Activated T-cell treated with anti-CD3 and anti-CD28 coated beads, Interleukin-2, amount 50 U/mL, for 4 hours (primary cell): ENCODE measurements at regions not wholly inside any gene's neighbourhood (a gene's known extent, or its start where the extent isn't known, plus 50 kb on each side); places are given as distances from the start of the nearest gene placed in this dataset.

Experiments
- ATAC-seq, 2 donors: fragments of 200-7000 bp; cut with Tn5 transposase; one replicate each; pipeline ENCODE4 v1.10.0; 2021
- DNase-seq: peaks from one replicate; pipeline ENCODE4 v3.0.0-alpha.2; 2020
- H3K27me3 Mint-ChIP-seq: one replicate; pipeline ENCODE4 v1.8.0; 2021; ENCODE audit warnings: low read depth, mixed read lengths
- H3K36me3 Mint-ChIP-seq: one replicate; pipeline ENCODE4 v1.8.0; 2022; ENCODE audit warnings: mixed read lengths; ENCODE audit not compliant: insufficient read depth
- H3K4me1 Mint-ChIP-seq: one replicate; pipeline ENCODE4 v1.8.0; 2021; ENCODE audit warnings: low read depth, mixed read lengths
- H3K4me3 Mint-ChIP-seq: one replicate; pipeline ENCODE4 v1.8.0; 2021; ENCODE audit warnings: mild to moderate bottlenecking, moderate library complexity, mixed read lengths
- H3K9me3 Mint-ChIP-seq: one replicate; pipeline ENCODE4 v1.8.0; 2021; ENCODE audit warnings: mixed read lengths

- Mint-ChIP-seq H3K36me3 (no peaks in the 10 kb centered on the region), H3K27me3 (peaks cover 2% of the 10 kb centered on the region), H3K4me3 (no peak overlapping the region), H3K9me3 (peaks cover 13% of the 10 kb centered on the region), H3K4me1 (no peaks in the 10 kb centered on the region)
- ATAC-seq, result no peak
- no peak for DNase-seq
Measured at GRCh38 chr5:156137071-156137869, 189.7 kb upstream of the SGCD start.

GRCh38 chr5:156142867-156143266 lies 184.1 kb upstream of the SGCD start:
- Mint-ChIP-seq H3K4me3 (no peak overlapping the region), H3K27me3 (no peaks in the 10 kb centered on the region), H3K36me3 (no peaks in the 10 kb centered on the region), H3K9me3 (peaks cover 23% of the 10 kb centered on the region), H3K4me1 (no peaks in the 10 kb centered on the region)
- DNase-seq (no peak), ATAC-seq (no peak)

- DNase-seq (no peak), ATAC-seq (no peak)
- Mint-ChIP-seq H3K4me3 (no peak overlapping the region), H3K9me3 (peaks cover 9% of the 10 kb centered on the region), H3K4me1 (no peaks in the 10 kb centered on the region), H3K27me3 (no peaks in the 10 kb centered on the region), H3K36me3 (no peaks in the 10 kb centered on the region)
Measured at GRCh38 chr5:156147261-156147943, 179.6 kb upstream of the SGCD start.

- Mint-ChIP-seq H3K4me1 (no peaks in the 10 kb centered on the region), H3K36me3 (no peaks in the 10 kb centered on the region), H3K9me3 (peaks cover 4% of the 10 kb centered on the region), H3K4me3 (no peak overlapping the region), H3K27me3 (no peaks in the 10 kb centered on the region)
- DNase-seq, result no peak
- no peak for ATAC-seq
Measured at GRCh38 chr5:156147944-156148285, 179.0 kb upstream of the SGCD start.

GRCh38 chr5:156148301-156148700 lies 178.7 kb upstream of the SGCD start:
- Mint-ChIP-seq H3K27me3 (no peaks in the 10 kb centered on the region), H3K9me3 (peaks cover 4% of the 10 kb centered on the region), H3K4me3 (no peak overlapping the region), H3K36me3 (no peaks in the 10 kb centered on the region), H3K4me1 (no peaks in the 10 kb centered on the region)
- no peak for ATAC-seq
- DNase-seq, result no peak

GRCh38 chr5:156149213-156149612 lies 177.8 kb upstream of the SGCD start:
- Mint-ChIP-seq H3K4me1 (no peaks in the 10 kb centered on the region), H3K36me3 (no peaks in the 10 kb centered on the region), H3K27me3 (no peaks in the 10 kb centered on the region), H3K4me3 (no peak overlapping the region), H3K9me3 (peaks cover 4% of the 10 kb centered on the region)
- no peak for DNase-seq
- ATAC-seq, result no peak

GRCh38 chr5:156153602-156154001 lies 173.4 kb upstream of the SGCD start:
- no peaks in the 10 kb centered on the region for H3K27me3 Mint-ChIP-seq
- H3K4me1 Mint-ChIP-seq, result no peaks in the 10 kb centered on the region
- DNase-seq (no peak), ATAC-seq (no peak)
- no peaks in the 10 kb centered on the region for H3K36me3 Mint-ChIP-seq
- no peaks in the 10 kb centered on the region for H3K9me3 Mint-ChIP-seq
- H3K4me3 Mint-ChIP-seq, result no peak overlapping the region

GRCh38 chr5:156154757-156155156 lies 172.2 kb upstream of the SGCD start:
- H3K36me3 Mint-ChIP-seq, result no peaks in the 10 kb centered on the region
- no peaks in the 10 kb centered on the region for H3K27me3 Mint-ChIP-seq
- H3K4me1 Mint-ChIP-seq, result no peaks in the 10 kb centered on the region

GRCh38 chr5:156155598-156155997 lies 171.4 kb upstream of the SGCD start:
- DNase-seq (no peak), ATAC-seq (no peak)
- H3K4me3 Mint-ChIP-seq, result no peak overlapping the region
- no peaks in the 10 kb centered on the region for H3K9me3 Mint-ChIP-seq
- no peaks in the 10 kb centered on the region for H3K36me3 Mint-ChIP-seq
- no peaks in the 10 kb centered on the region for H3K4me1 Mint-ChIP-seq
- H3K27me3 Mint-ChIP-seq, result no peaks in the 10 kb centered on the region

More at GRCh38 chr5:156154757-156155156, 172.2 kb upstream of the SGCD start:
- no peaks in the 10 kb centered on the region for H3K9me3 Mint-ChIP-seq
- no peak overlapping the region for H3K4me3 Mint-ChIP-seq
- ATAC-seq (no peak), DNase-seq (no peak)

- no peaks in the 10 kb centered on the region for H3K36me3 Mint-ChIP-seq
- H3K4me3 Mint-ChIP-seq, result no peak overlapping the region
- H3K27me3 Mint-ChIP-seq, result no peaks in the 10 kb centered on the region
- H3K9me3 Mint-ChIP-seq, result no peaks in the 10 kb centered on the region
- no peaks in the 10 kb centered on the region for H3K4me1 Mint-ChIP-seq
- ATAC-seq (no peak), DNase-seq (no peak)
Measured at GRCh38 chr5:156164306-156164705, 162.7 kb upstream of the SGCD start.

GRCh38 chr5:156169495-156169894 lies 157.5 kb upstream of the SGCD start:
- H3K36me3 Mint-ChIP-seq, result no peaks in the 10 kb centered on the region
- ATAC-seq, result no peak
- H3K9me3 Mint-ChIP-seq, result no peaks in the 10 kb centered on the region
- no peak overlapping the region for H3K4me3 Mint-ChIP-seq
- no peaks in the 10 kb centered on the region for H3K4me1 Mint-ChIP-seq
- no peaks in the 10 kb centered on the region for H3K27me3 Mint-ChIP-seq
- DNase-seq, result no peak

GRCh38 chr5:156170351-156170961 lies 156.5 kb upstream of the SGCD start:
- Mint-ChIP-seq H3K4me1 (no peaks in the 10 kb centered on the region), H3K27me3 (no peaks in the 10 kb centered on the region), H3K36me3 (no peaks in the 10 kb centered on the region), H3K9me3 (no peaks in the 10 kb centered on the region), H3K4me3 (no peak overlapping the region)
- ATAC-seq, result no peak
- DNase-seq, result no peak

- DNase-seq (no peak), ATAC-seq (no peak)
- no peaks in the 10 kb centered on the region for H3K36me3 Mint-ChIP-seq
- H3K27me3 Mint-ChIP-seq, result no peaks in the 10 kb centered on the region
- H3K4me1 Mint-ChIP-seq, result no peaks in the 10 kb centered on the region
- H3K4me3 Mint-ChIP-seq, result no peak overlapping the region
- H3K9me3 Mint-ChIP-seq, result no peaks in the 10 kb centered on the region
Measured at GRCh38 chr5:156174225-156174624, 152.7 kb upstream of the SGCD start.

- ATAC-seq (no peak), DNase-seq (no peak)
- H3K36me3 Mint-ChIP-seq, result no peaks in the 10 kb centered on the region
- H3K4me3 Mint-ChIP-seq, result no peak overlapping the region
- no peaks in the 10 kb centered on the region for H3K27me3 Mint-ChIP-seq
- no peaks in the 10 kb centered on the region for H3K4me1 Mint-ChIP-seq
- H3K9me3 Mint-ChIP-seq, result no peaks in the 10 kb centered on the region
Measured at GRCh38 chr5:156178117-156178516, 148.8 kb upstream of the SGCD start.

GRCh38 chr5:156181656-156182055 lies 145.3 kb upstream of the SGCD start:
- Mint-ChIP-seq H3K36me3 (no peaks in the 10 kb centered on the region), H3K27me3 (no peaks in the 10 kb centered on the region), H3K9me3 (no peaks in the 10 kb centered on the region), H3K4me3 (no peak overlapping the region), H3K4me1 (no peaks in the 10 kb centered on the region)
- ATAC-seq (no peak), DNase-seq (no peak)
